NCI-H510A (cell line): ENCODE measurements at regions not wholly inside any gene's neighbourhood (a gene's known extent, or its start where the extent isn't known, plus 50 kb on each side); places are given as distances from the start of the nearest gene placed in this dataset.

Experiments
- DNase-seq: peaks from one replicate; lab custom pipeline; 2025; lab: John Stamatoyannopoulos, UW

GRCh38 chr12:92299744-92300143 lies 154.1 kb upstream of the BTG1 start:
- no peak for DNase-seq

- DNase-seq: no peak
These were observed 153.7 kb upstream of the BTG1 start for GRCh38 chr12:92299344-92299743.

- no peak for DNase-seq
These were observed 152.5 kb upstream of the BTG1 start for GRCh38 chr12:92297932-92298696.

- no peak for DNase-seq
These were observed 151.8 kb upstream of the BTG1 start for GRCh38 chr12:92297405-92297804.

GRCh38 chr12:92295523-92295922 lies 149.9 kb upstream of the BTG1 start:
- DNase-seq: no peak

- DNase-seq: no peak
These were observed 149.2 kb upstream of the BTG1 start for GRCh38 chr12:92294676-92295440.

- no peak for DNase-seq
These were observed 146.4 kb upstream of the BTG1 start for GRCh38 chr12:92292016-92292415.

- DNase-seq: peak; percentile 4
These were observed 145.2 kb upstream of the BTG1 start for GRCh38 chr12:92290886-92291285.

- DNase-seq: no peak
These were observed 144.7 kb upstream of the BTG1 start for GRCh38 chr12:92290350-92290695.

GRCh38 chr12:92289629-92290349 lies 144.1 kb upstream of the BTG1 start:
- DNase-seq: peak; percentile 6

GRCh38 chr12:92288561-92288960 lies 142.9 kb upstream of the BTG1 start:
- DNase-seq: no peak

- DNase-seq: no peak
These were observed 132.8 kb upstream of the BTG1 start for GRCh38 chr12:92278378-92278828.

- no peak for DNase-seq
These were observed 132.1 kb upstream of the BTG1 start for GRCh38 chr12:92277795-92278194.

GRCh38 chr12:92276276-92276675 lies 130.6 kb upstream of the BTG1 start:
- no peak for DNase-seq

GRCh38 chr12:92275443-92276154 lies 130.0 kb upstream of the BTG1 start:
- no peak for DNase-seq

- DNase-seq: no peak
These were observed 127.4 kb upstream of the BTG1 start for GRCh38 chr12:92273076-92273475.

GRCh38 chr12:92272061-92272964 lies 126.7 kb upstream of the BTG1 start:
- no peak for DNase-seq

- no peak for DNase-seq
These were observed 125.7 kb upstream of the BTG1 start for GRCh38 chr12:92271341-92271740.

GRCh38 chr12:92270521-92270920 lies 124.9 kb upstream of the BTG1 start:
- DNase-seq: no peak

- no peak for DNase-seq
These were observed 123.3 kb upstream of the BTG1 start for GRCh38 chr12:92268946-92269345.

GRCh38 chr12:92261692-92262091 lies 116.0 kb upstream of the BTG1 start:
- no peak for DNase-seq
